IMR-90 (cell line): ENCODE measurements at regions not wholly inside any gene's neighbourhood (a gene's known extent, or its start where the extent isn't known, plus 50 kb on each side); places are given as distances from the start of the nearest gene placed in this dataset.

Source experiments
- BHLHE40 ChIP-seq: fragments of 150-350 bp; IDR thresholded peaks from 2 replicates; pipeline ENCODE4 v1.6.1; 2016; ENCODE audit warnings: mild to moderate bottlenecking, low read depth, low read length
- CEBPB ChIP-seq: IDR thresholded peaks from 2 replicates; pipeline ENCODE4 v1.6.1; 2012; ENCODE audit warnings: low read depth, low read length, improper control_type of control experiment
- CTCF ChIP-seq: conservative IDR thresholded peaks from 2 replicates; pipeline ENCODE4 v1.5.1; 2012; ENCODE audit warnings: mild to moderate bottlenecking, low read depth, low read length, improper control_type of control experiment
- FOS ChIP-seq: fragments of 150-350 bp; IDR thresholded peaks from 2 replicates; pipeline ENCODE4 v1.6.1; 2016; ENCODE audit warnings: low read depth, low read length
- MAZ ChIP-seq: IDR thresholded peaks from 2 replicates; pipeline ENCODE4 v1.6.1; 2012; ENCODE audit warnings: low read depth, mild to moderate bottlenecking, low read length, improper control_type of control experiment, moderate library complexity, borderline replicate concordance
- MXI1 ChIP-seq: IDR thresholded peaks from 2 replicates; pipeline ENCODE4 v1.6.1; 2012; ENCODE audit warnings: low read depth, mild to moderate bottlenecking, low read length, moderate library complexity, borderline replicate concordance
- NFE2L2 ChIP-seq: fragments of 150-350 bp; IDR thresholded peaks from 2 replicates; pipeline ENCODE4 v1.6.1; 2016; ENCODE audit warnings: low read depth, mild to moderate bottlenecking, low read length
- POLR2A ChIP-seq: IDR thresholded peaks from 2 replicates; pipeline ENCODE4 v1.6.1; 2012; ENCODE audit warnings: mild to moderate bottlenecking, low read depth, low read length
- RAD21 ChIP-seq: IDR thresholded peaks from 2 replicates; pipeline ENCODE4 v1.6.1; 2012; ENCODE audit warnings: low read length, improper control_type of control experiment
- RFX5 ChIP-seq: IDR thresholded peaks from 2 replicates; pipeline ENCODE4 v1.8.0; 2012; ENCODE audit warnings: low read depth, mild to moderate bottlenecking, low read length, moderate library complexity
- TF ChIP-seq, protein P1 (sequence below): fragments of 150-350 bp; IDR thresholded peaks from 2 replicates; pipeline ENCODE4 v1.6.1; 2017; ENCODE audit warnings: mild to moderate bottlenecking, antibody characterized with exemption, low read length, low read depth
- TF ChIP-seq, protein P2 (sequence below): fragments of 150-350 bp; IDR thresholded peaks from 2 replicates; pipeline ENCODE4 v1.6.1; 2016; ENCODE audit warnings: low read depth, mild to moderate bottlenecking, low read length, moderate library complexity, borderline replicate concordance

- no peak for TF ChIP-seq MXI1
- TF ChIP-seq CTCF, result no peak
- no peak for TF ChIP-seq CEBPB
- TF ChIP-seq POLR2A, result no peak
- TF ChIP-seq MAZ, result no peak
- no peak for TF ChIP-seq NFE2L2
- TF ChIP-seq, protein P1, sequence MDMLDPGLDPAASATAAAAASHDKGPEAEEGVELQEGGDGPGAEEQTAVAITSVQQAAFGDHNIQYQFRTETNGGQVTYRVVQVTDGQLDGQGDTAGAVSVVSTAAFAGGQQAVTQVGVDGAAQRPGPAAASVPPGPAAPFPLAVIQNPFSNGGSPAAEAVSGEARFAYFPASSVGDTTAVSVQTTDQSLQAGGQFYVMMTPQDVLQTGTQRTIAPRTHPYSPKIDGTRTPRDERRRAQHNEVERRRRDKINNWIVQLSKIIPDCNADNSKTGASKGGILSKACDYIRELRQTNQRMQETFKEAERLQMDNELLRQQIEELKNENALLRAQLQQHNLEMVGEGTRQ, result no peak
- no peak for TF ChIP-seq FOS
- TF ChIP-seq, protein P2, sequence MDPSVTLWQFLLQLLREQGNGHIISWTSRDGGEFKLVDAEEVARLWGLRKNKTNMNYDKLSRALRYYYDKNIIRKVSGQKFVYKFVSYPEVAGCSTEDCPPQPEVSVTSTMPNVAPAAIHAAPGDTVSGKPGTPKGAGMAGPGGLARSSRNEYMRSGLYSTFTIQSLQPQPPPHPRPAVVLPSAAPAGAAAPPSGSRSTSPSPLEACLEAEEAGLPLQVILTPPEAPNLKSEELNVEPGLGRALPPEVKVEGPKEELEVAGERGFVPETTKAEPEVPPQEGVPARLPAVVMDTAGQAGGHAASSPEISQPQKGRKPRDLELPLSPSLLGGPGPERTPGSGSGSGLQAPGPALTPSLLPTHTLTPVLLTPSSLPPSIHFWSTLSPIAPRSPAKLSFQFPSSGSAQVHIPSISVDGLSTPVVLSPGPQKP, result no peak
- no peak for TF ChIP-seq BHLHE40
- TF ChIP-seq RFX5, result no peak
- no peak for TF ChIP-seq RAD21
These were observed 1282.5 kb downstream of the TMEM121 start for GRCh38 chr14:106808907-106809306.
